HG03571 (cell line): ENCODE measurements at regions not wholly inside any gene's neighbourhood (a gene's known extent, or its start where the extent isn't known, plus 50 kb on each side); places are given as distances from the start of the nearest gene placed in this dataset.
"Not testable (repeated sequence)": the region's sequence is repeated elsewhere in the genome, so short reads cannot be mapped to it uniquely, and the experiment has no call there.

Experiments
- ATAC-seq: cut with Tn5 transposase; IDR thresholded peaks from one replicate; pipeline ENCODE4 v1.9.1; 2021; ENCODE audit not compliant: unreplicated experiment

GRCh38 chr10:78654047-78654590 is 414.6 kb upstream of the ZMIZ1 start:
- ATAC-seq: no peak

GRCh38 chr10:78655979-78656378 is 412.8 kb upstream of the ZMIZ1 start:
- no peak for ATAC-seq

GRCh38 chr10:78656417-78657162 is 412.2 kb upstream of the ZMIZ1 start:
- ATAC-seq: no peak

GRCh38 chr10:78657163-78657861 is 411.5 kb upstream of the ZMIZ1 start:
- no peak for ATAC-seq

- no peak for ATAC-seq
These were observed 411.0 kb upstream of the ZMIZ1 start for GRCh38 chr10:78657862-78658165.

- peak; percentile 59 for ATAC-seq
These were observed 409.8 kb upstream of the ZMIZ1 start for GRCh38 chr10:78658645-78659597.

GRCh38 chr10:78659598-78659967 is 409.2 kb upstream of the ZMIZ1 start:
- no peak for ATAC-seq

GRCh38 chr10:78660446-78661106 is 408.2 kb upstream of the ZMIZ1 start:
- no peak for ATAC-seq

- no peak for ATAC-seq
These were observed 405.0 kb upstream of the ZMIZ1 start for GRCh38 chr10:78663721-78664120.

GRCh38 chr10:78664929-78665553 is 403.7 kb upstream of the ZMIZ1 start:
- no peak for ATAC-seq

GRCh38 chr10:78672918-78673317 is 395.8 kb upstream of the ZMIZ1 start:
- ATAC-seq: no peak

- ATAC-seq: not testable (repeated sequence)
These were observed 387.6 kb upstream of the ZMIZ1 start for GRCh38 chr10:78681141-78681540.

- not testable (repeated sequence) for ATAC-seq
These were observed 386.8 kb upstream of the ZMIZ1 start for GRCh38 chr10:78681986-78682385.

- no peak for ATAC-seq
These were observed 383.8 kb upstream of the ZMIZ1 start for GRCh38 chr10:78684947-78685346.

- no peak for ATAC-seq
These were observed 383.2 kb upstream of the ZMIZ1 start for GRCh38 chr10:78685466-78686103.

- no peak for ATAC-seq
These were observed 382.2 kb upstream of the ZMIZ1 start for GRCh38 chr10:78686444-78687060.

GRCh38 chr10:78687626-78688025 is 381.1 kb upstream of the ZMIZ1 start:
- ATAC-seq: no peak

GRCh38 chr10:78688230-78688900 is 380.4 kb upstream of the ZMIZ1 start:
- no peak for ATAC-seq
